ENCODE measurements at regions not wholly inside any gene's neighbourhood (a gene's known extent, or its start where the extent isn't known, plus 50 kb on each side); places are given as distances from the start of the nearest gene placed in this dataset.
"Not testable (repeated sequence)": the region's sequence is repeated elsewhere in the genome, so short reads cannot be mapped to it uniquely, and the experiment has no call there.

DNA sequence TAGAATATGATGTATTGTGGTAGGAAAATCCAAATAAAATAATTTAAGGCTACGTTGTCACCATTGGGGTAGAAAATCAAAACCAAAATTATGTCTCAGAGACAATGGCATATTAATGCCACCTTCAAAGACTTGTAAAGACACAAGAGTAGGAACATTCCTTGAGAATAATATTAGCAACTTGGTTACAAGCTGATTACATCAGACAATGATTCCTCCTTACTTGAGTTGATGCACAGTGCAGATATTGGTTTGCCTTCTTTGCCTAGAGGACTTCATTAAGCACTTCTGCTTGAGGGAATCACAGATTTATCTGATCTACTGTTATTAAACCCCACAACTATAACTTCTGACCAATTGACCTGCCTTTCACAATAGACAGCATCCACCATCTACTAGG, 500.2 kb downstream of the CDH9 start:
- DNase-seq (ENCODE audit: low spot score) = no peak

DNA sequence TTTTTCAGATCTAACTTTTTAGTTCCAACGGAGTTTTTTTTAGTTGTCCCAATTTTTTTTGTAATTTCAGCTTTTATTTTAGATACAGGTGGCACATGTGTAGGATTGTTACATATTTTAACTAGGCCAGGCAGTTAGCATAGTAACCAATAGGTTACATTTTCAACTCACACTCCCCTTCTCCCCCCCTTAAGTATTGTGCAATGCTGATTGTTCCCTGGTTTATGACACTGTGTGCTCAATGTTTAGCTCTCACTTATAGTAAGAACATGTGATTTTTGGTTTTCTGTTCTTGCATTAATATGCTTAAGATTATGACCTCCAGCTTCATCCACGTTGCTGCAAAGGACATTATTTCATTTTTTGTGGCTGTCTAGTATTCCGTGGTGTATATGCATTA, 503.2 kb downstream of the CDH9 start:
- DNase-seq (ENCODE audit: low spot score) = no peak

DNA sequence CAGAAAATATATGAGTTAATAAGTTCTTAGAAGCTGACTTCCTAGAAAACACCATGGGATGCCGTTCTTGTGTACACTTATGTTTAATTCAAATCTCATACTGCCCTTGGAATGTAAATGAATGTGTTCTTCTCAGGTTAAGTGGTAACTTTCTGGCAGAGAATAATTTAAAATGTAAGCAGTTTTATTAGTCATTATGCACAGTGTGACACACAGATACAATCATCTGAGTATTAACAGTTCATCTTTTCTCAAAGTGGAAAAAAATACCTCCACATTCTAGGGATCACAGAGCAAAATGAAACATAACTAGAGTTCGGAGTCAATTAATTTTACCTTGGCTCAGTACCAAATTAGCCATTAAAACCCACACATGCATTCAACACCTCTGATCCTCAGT, 508.1 kb downstream of the CDH9 start:
- no peak for DNase-seq (ENCODE audit: low spot score)

DNA sequence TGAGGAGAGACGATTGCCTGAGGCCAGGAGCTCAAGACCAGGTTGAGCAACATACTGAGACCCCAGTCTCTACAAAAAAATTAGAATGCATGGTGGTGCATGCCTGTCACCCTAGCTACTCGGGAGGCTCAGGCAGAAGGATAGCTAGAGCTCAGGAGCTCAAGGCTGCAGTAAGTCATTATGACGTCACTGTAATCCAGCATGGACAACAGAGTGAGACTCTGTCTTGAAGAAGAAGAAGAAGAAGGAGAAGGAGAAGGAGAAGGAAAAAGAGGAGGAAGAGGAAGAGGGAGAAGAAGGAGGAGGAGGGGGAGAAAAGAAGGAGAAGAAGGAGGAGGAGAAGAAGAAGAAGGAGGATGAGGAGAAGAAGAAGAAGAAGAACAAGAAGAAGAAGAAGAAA, 519.1 kb downstream of the CDH9 start:
- no peak for DNase-seq (ENCODE audit: low spot score)

DNA sequence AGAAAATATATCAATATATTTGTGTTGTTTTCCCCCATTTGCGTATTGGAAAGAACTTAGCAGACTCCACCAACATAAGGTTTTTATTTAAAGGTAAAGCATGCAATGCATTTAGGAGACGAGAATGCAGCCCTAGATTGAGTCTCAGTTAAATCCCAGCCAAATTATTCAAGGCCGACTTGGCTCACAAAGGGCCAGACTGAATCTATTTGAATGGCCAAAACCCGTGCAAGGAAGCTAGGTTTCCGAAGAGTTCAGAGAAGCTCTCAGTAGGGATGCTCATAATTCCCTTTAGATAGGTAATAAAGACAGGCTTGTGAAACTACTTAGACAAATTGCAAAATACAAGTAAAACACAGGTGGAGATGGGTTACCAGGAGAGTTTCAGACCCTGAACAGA, 520.3 kb downstream of the CDH9 start:
- DNase-seq (ENCODE audit: low spot score) = peak; percentile 50

DNA sequence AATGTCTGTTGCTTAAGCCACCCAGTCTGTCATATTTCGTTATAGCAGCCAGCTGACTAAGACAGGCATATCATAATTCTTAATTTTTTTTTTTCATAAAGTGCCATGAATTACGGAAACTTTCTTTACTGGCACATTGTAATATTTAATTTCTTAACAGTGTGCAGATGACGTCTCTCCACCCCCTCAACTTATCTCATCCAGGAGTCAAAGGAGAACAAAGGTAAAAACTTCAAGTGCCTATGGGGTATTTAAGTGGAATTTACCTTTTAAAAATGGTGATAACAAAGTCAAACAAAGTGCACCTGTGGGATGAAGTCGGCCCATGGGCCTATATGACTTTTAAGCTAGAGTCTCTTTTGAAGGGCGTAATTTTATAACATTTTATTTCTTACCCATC, 539.4 kb downstream of the CDH9 start:
- DNase-seq (ENCODE audit: low spot score) = no peak

DNA sequence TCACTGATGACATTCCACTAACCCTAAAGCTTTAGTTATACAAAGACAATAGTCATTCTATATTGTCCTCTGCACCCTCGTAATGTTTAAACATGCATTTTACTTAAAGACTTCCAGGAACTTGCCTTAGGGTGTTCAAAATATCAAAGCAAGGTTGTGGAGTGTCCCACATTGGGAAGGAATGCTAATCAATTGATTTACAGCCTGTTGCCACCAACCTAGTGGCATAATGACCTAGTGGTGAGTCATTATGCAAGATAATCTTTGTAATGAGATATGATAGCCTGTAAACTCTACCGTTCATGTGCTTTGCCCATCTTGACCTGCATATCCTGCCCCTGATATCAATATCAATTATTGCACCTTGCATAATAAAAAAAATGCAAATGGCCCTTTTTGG, 542.9 kb downstream of the CDH9 start:
- DNase-seq (ENCODE audit: low spot score) = no peak

DNA sequence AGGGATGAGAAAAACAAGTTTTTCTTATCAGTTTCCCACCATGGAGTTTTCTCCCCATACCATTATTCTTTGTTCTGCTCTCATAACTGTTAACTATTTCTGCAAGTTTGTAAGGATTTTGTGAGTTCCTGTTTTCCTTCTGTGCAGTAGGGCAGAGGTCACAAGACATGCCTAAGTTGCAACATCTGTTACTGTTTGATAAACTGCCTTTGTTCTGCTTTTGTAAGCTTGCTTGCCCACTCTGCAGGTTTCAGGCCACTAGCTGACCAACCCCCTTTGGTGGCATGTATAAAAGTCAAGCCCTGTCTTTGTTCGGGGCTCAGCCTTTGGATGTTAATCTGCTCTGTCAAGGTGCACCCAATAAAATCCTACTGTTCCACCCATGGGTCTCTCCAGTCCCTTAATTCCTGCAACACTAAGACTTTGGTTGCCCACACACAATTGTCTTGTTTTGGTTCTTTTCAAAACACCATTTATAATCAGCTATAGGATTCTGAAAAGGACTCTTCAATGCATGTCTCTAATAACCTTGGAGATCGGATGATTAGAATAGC, 545.4 kb downstream of the CDH9 start:
- DNase-seq (ENCODE audit: low spot score) = no peak

DNA sequence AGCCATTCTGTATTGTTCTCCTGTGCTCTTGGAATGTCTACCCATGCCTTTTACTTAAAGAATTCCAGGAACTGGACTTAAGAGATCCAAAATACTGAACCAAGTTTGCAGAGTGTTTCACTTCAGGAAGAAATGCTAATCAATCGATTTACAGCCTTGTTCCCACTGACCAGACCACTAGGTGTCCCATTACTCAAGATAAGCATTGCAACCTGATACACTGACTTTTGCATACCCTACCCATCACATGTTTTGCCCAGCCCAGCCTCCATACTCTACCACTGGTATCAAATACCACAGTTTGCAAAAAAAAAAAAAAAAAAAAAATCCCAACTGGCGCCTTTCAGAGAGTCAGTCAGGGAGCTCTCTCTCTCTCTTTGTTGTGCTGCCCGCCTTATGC, 550.8 kb downstream of the CDH9 start:
- no peak for DNase-seq (ENCODE audit: low spot score)

DNA sequence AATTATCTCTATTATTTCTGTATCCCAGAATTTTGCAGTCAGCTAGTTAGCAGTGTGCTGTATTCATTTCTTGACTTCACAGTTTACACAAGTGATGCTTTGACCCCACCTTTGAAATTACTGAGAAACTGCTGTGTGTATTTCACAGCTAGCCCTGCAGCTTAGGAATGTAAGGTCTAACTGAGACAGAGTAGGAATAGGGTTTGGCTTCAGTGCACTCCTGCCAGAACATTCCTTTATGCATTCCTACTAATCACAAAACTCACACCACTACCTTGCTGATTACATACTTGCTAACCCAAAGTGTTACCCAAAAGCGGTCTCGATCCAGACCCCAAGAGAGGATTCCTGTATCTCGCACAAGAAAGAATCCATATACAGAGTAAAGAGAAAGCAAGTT, 551.8 kb downstream of the CDH9 start:
- DNase-seq (ENCODE audit: low spot score) = no peak

DNA sequence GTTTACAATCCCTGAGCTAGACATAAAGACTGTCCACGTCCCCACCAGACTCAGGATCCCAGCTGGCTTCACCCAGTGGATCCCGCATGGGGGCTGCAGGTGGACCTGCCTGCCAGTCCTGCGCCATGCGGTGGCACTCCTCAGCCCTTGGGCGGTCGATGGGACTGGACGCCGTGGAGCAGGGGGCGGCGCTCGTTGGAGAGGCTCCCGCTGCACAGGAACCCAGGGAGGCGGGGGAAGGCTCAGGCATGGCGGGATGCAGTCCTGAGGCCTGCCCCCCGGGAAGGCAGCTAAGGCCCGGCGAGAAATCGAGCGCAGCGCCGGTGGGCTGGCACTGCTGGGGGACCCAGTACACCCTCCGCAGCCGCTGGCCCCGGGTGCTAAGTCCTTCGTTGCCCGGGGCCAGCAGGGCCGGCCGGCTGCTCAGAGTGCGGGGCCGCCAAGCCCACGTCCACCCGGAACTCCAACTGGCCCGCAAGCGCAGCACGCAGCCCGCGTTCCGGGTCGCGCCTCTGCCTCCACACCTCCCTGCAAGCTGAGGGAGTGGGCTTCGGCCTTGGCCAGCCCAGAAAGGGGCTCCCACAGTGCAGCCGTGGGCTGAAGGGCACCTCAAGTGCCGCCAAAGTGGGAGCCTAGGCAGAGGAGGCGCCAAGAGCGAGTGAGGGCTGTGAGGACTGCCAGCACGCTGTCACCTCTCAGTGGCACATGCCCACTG, 553.1 kb downstream of the CDH9 start:
- not testable (repeated sequence) for DNase-seq (ENCODE audit: low spot score)

DNA sequence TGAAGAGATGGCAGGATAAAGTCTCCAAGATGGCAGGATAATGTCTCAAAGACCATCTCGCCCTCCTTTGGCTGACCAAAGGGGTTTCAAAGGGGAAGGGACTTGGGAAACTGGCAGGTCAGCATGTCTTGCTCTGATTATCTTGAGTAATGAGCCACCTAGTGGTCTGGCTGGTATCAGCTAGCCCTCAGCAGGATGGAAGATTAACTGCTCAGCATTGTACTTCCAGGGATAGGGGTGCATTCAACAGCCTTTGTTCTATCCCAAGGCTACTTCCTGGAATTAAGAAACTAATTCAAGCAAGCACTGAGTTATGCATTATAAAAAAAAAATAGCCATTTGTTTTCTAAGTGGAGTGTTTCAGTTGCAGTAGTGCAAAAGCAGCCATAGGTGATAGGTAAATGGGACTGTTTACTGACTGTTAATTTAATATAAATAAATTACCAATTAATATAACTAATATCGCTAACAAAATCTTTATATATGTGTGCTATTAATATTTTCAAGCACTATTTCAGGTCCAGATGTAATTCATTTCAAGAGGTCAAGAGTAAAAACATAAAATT, 555.5 kb downstream of the CDH9 start:
- peak; percentile 57 for DNase-seq (ENCODE audit: low spot score)

DNA sequence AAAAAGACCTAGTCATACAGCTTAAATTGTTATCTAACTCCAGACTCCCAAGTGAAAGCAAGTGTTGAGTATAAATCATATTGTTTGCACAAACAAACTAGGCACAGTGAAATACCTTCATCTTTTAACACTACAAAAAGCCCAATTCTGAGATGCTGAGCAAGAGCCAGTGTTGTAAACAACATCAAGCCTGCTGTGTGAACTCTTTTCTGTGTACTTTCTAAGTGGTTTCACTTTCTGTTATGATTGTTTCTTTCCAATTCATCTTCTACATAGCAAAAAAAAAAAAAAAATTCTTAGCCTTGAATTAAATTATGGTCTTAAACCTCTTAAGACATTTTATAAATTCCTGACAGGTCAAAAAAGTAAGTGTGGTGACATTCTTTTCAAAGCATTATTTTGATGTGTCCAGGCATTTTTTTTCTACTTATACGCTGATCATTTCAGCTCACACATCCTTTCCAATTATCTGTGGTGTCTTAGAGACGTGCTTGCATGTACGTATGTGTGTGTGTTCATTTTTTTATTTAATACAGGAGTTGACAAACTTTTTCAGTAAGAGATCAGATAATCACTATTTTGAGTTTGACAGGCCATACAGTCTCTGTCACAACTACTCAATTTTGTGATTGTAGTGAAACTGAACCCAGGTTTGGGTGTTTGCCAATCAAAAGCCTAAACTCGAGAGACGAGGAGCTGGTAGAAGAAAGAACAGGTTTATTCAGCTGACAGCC, 556.1 kb downstream of the CDH9 start:
- no peak for DNase-seq (ENCODE audit: low spot score)

DNA sequence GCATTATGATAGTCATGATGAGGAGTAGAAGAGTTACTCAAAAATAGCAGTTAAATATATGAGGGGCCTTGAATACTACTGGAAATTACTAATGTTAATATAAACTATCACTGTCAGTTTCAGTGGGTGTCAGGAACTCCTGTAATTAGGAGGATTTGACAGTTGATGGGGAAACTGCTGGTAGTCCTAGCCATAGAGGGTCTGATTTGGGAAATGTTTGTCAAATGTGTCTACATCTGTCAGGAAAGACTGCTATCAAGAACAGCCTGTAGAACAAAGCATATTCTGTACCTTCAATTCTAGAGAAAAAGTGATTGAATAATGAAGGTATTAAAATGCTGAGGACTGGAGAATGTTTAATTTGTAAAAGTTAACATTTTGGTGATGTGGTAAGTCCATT, 567.9 kb downstream of the CDH9 start:
- no peak for DNase-seq (ENCODE audit: low spot score)

DNA sequence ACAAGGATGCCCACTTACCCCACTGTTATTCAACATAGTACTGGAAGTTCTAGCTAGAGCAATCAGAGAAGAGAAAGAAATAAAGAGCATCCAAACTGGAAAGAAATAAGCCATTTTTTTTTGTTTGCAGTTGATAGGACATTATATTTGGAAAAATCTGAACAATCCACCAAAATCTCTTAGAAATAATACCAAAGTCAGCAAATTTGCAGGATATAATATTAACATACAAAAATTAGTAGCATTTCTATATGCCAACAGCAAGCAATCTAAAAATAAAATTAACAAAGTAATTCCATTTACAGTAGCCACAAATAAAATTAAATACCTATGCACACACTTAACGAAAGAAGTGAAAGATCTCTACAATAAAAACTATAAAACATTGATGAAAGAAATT, 599.3 kb downstream of the CDH9 start:
- DNase-seq (ENCODE audit: low spot score) = no peak

DNA sequence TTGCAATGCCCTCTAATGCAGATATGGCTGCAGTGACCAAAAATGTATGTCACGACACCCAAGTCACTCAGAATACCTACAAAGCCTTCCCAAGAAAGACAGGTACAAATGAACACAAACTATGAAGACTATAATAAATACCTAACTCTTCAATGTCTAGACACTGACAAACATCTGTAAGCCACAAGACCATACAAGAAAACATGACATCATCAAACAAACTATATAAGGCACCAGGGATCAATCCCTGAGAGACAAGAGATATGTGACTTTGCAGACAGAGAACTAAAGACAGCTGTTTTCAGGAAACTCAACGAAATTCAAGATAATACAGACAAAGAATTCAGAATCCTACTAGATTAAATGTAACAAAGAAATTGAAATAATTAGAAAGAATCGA, 603.7 kb downstream of the CDH9 start:
- DNase-seq (ENCODE audit: low spot score) = no peak

DNA sequence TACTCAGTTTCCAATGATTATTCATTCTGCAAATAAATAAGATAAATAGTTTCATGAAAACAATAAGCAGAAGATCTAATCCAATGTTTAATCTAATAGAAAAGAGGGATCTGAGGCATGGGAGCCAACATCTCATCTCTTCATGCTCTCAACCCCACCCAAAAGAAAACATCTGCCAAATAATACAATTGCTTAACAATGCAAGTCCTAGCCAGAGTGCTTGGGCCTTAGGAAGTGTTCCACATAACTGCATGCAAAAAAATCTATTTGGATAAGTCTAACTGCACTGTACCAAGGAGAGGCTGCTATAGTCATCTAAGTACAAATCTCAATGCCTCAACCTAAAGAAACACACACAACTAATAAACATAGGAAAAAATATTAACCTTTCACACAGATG, 606.0 kb downstream of the CDH9 start:
- no peak for DNase-seq (ENCODE audit: low spot score)

DNA sequence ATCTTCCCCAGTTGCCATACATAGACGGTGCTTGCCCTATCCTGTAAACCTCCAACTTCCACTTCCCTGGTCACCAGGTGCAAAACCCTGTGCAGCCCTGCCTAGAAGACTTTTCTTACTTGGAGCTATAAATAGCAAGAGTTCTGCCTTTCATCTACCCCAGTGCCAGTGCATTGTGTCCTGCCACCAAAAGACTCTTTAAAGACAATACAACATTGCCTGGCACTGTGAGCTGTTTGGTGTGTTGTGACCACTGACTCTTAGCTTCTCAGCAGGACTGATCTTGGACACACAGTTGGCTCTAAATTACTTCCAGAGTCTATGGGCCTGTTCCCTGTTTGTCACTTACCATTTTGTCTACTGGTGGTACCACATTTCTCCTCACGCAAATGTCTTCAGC, 608.1 kb downstream of the CDH9 start:
- DNase-seq (ENCODE audit: low spot score) = no peak

DNA sequence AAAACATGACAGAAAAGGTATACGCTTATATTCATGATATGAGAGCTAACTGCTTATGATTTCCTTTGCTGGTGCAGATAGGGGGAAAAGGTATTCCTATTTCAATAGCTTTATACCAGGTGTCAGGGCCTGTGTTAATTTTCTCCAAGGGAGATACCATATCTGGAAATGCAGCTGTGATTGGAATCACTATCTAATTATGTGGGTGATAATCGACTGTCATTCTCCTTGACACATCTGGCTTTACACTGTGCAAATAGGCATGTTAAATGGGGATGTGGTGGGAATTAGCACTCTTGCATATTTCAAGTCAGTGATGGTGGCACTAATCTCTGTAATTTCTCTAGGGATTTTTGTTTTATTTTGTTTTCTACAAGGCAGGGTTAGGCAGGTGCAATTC, 611.1 kb downstream of the CDH9 start:
- DNase-seq (ENCODE audit: low spot score) = no peak

DNA sequence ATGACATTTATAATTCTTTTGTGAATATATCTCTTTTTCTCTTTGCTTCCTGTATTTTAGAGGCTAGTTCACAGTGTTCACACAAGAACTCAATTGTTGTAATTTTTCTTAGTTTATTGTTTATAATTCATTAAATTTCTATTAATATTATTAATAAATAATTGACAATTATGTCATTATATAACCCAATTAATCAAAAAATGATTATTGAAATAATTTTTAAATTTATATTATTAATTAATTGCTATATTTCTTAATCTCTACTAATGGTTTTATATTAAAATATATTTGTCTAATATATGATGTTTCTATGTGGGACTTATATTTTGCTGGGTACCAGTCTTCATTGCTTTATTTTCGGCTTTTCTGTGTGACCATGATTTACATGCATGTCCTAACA, 618.4 kb downstream of the CDH9 start:
- no peak for DNase-seq (ENCODE audit: low spot score)

DNA sequence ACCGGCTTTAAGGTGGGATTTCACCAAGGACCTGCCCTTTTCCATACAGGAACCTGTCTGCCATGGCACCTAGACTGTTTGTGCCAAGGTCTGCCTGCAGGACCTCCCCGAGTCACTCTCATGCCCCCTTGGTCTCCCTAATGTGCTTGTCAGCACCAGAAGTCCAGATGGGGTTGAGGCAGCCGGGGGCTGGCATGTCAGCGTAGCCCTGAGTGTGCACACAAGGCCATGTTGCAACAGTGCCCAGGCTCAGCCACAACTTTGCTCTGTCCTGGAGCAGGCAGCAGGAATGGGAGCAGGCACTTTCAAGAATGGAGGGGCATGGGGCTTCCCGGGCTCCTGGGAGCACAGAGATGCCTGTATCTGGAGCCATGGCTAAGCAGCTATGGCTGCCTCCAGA, 621.5 kb downstream of the CDH9 start:
- DNase-seq (ENCODE audit: low spot score) = no peak

DNA sequence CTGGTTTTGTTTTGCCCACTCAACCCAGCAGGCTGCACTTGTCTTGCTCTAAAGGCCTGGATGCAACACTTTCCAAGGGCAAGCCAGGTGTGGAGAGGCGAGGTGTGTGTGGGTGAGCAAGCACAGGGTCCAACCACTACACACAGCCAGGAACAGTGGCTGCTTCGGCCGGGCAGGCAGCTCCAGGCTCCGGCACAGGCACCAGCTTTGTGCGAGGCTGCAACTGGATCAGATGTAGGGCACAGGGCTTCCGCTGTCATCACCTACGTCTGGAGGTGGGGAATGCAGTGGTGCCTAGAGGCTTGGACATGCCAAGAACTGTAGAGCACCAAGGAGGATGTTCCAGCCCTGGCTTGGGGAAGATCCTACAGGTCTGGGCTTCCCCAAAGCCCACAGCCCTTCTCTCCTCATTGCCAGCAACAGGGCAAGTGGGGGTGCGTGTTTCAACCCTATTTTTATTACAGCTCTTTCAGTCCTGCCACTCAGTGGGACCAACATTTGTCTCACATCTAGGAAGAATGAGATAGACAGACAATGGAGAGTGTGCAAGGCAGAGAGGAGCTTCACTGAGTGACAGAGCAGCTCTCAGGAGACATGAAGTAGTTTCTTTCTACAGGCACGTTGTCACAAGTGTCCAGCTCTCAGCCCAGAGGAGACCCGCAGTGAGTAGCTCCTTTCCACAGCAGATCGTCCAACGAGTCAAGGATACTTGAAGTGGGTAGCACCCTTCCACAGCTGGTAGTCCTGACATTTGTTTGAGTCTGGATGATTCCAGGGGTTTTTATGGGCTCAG, 622.2 kb downstream of the CDH9 start:
- DNase-seq (ENCODE audit: low spot score) = no peak

DNA sequence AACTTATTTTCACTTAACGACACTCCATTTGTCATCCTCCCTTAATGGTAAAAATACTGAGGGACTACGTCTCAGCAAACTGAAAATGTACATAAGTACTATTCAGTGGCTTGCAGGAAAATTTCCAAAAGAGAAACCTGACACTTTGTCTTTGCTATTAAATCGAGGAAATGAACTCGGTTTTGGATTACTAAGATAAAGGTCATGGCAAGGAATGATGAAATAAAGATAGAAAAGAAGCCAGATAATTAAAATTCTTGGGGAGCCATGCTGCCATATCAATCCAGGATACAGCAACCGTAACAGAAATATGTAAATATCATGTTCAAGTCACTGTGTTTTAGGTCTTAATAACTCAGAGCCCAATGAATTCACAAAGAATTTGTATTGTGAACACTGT, 647.8 kb downstream of the CDH9 start:
- no peak for DNase-seq (ENCODE audit: low spot score)

All from ecto neural progenitor cell (in vitro differentiated cells).